GOT3 (cell line): ENCODE measurements at regions not wholly inside any gene's neighbourhood (a gene's known extent, or its start where the extent isn't known, plus 50 kb on each side); places are given as distances from the start of the nearest gene placed in this dataset.

Experiments
- DNase-seq: peaks from one replicate; lab custom pipeline; 2025; ENCODE audit warnings: mixed read lengths; lab: John Stamatoyannopoulos, UW

GRCh38 chr1:13922466-13923110 lies 222.6 kb downstream of the PRDM2 start:
- DNase-seq: no peak

- DNase-seq: no peak
Measured at GRCh38 chr1:13926556-13926955, 226.6 kb downstream of the PRDM2 start.

- no peak for DNase-seq
Measured at GRCh38 chr1:13927736-13928135, 227.7 kb downstream of the PRDM2 start.

- no peak for DNase-seq
Measured at GRCh38 chr1:13929313-13929712, 229.3 kb downstream of the PRDM2 start.

GRCh38 chr1:13930151-13930550 lies 230.2 kb downstream of the PRDM2 start:
- DNase-seq: no peak

GRCh38 chr1:13931226-13931625 lies 231.2 kb downstream of the PRDM2 start:
- DNase-seq: no peak

GRCh38 chr1:13935336-13935735 lies 235.3 kb downstream of the PRDM2 start:
- DNase-seq: no peak

GRCh38 chr1:13941315-13941714 lies 241.3 kb downstream of the PRDM2 start:
- DNase-seq: no peak

GRCh38 chr1:13943055-13943454 lies 243.1 kb downstream of the PRDM2 start:
- no peak for DNase-seq

GRCh38 chr1:13945856-13946255 lies 245.9 kb downstream of the PRDM2 start:
- DNase-seq: no peak

- no peak for DNase-seq
Measured at GRCh38 chr1:13947658-13948057, 247.7 kb downstream of the PRDM2 start.

- no peak for DNase-seq
Measured at GRCh38 chr1:13948396-13948795, 248.4 kb downstream of the PRDM2 start.

- DNase-seq: no peak
Measured at GRCh38 chr1:13948888-13949391, 249.0 kb downstream of the PRDM2 start.

- no peak for DNase-seq
Measured at GRCh38 chr1:13949546-13949945, 249.6 kb downstream of the PRDM2 start.

GRCh38 chr1:13950637-13951036 lies 250.6 kb downstream of the PRDM2 start:
- no peak for DNase-seq

GRCh38 chr1:13951793-13952751 lies 252.1 kb downstream of the PRDM2 start:
- no peak for DNase-seq

- DNase-seq: no peak
Measured at GRCh38 chr1:13952985-13953384, 253.0 kb downstream of the PRDM2 start.

- no peak for DNase-seq
Measured at GRCh38 chr1:13956393-13956792, 256.4 kb downstream of the PRDM2 start.

GRCh38 chr1:13960375-13960987 lies 260.5 kb downstream of the PRDM2 start:
- no peak for DNase-seq

- DNase-seq: no peak
Measured at GRCh38 chr1:13964768-13965167, 264.8 kb downstream of the PRDM2 start.

GRCh38 chr1:13965770-13966398 lies 265.9 kb downstream of the PRDM2 start:
- no peak for DNase-seq

- DNase-seq: no peak
Measured at GRCh38 chr1:13967707-13968106, 267.7 kb downstream of the PRDM2 start.
